Activated CD4-positive, alpha-beta T cell treated with anti-CD3 and anti-CD28 coated beads for 1 hour (primary cell): ENCODE measurements at regions not wholly inside any gene's neighbourhood (a gene's known extent, or its start where the extent isn't known, plus 50 kb on each side); places are given as distances from the start of the nearest gene placed in this dataset.
"Not testable (repeated sequence)": the region's sequence is repeated elsewhere in the genome, so short reads cannot be mapped to it uniquely, and the experiment has no call there.

ENCODE experiments used
- DNase-seq: peaks from one replicate; pipeline ENCODE4 v3.0.0-alpha.2; 2020

- DNase-seq, result no peak
Observed at GRCh38 chr3:124617177-124617576, 113.1 kb upstream of the UMPS start.

DNA sequence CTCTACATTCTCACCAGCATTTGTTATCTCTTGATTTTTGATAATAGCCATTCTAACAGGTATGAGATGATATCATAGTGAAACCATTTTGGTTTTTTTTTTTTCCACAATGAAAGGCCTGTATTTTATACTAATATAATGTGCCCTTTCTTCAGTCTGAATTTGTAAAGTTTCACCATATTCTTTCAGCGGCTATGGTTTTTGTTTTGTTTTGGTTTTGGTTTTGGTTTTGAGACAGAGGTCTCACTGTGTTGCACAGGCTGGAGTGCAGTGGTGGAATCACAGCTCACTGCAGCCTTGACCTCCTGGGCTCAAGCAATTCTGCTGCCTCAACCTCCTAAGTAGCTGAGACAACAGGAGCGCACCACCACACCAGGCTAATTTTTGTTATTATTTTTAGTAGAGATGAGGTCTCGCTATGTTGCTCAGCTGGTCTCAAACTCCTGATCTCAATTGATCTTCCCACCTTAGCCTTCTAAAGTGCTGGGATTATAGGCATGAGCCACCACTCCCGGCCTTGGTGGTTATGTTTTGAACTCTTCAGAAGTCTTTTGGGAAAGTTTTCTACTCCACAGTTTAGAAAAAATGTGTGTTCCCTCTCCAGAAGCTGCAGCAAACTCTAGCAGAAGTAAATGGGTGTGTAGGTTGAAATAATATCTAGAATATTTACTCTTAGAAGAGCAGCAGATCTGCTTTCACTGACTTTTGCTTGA, 110.2 kb upstream of the UMPS start:
- no peak for DNase-seq

GRCh38 chr3:124620600-124621063, 109.6 kb upstream of the UMPS start:
- peak; percentile 11 for DNase-seq

DNA sequence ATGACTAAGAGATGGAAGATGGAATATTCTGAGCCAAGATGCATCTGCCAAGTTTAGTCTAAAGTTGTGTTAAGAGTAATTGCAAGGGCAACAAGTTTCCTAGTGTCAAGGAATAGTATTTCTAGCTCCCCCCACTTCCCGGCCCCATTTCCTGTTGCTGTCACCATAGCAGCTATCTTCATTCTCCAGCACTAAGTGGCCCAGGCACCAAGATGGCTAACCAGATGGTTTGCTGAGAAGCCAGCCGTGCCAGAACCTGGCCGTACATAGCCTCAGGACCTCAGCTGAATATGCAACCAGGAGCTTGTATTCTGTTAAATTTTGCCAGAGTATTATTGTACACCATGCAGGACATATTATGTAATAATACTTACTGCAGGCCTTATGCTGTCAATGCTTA, 108.8 kb upstream of the UMPS start:
- DNase-seq, result no peak

GRCh38 chr3:124625074-124625473, 105.2 kb upstream of the UMPS start:
- DNase-seq, result no peak

- DNase-seq, result no peak
Observed at GRCh38 chr3:124627501-124627908, 102.7 kb upstream of the UMPS start.

- no peak for DNase-seq
Observed at GRCh38 chr3:124628863-124629262, 101.4 kb upstream of the UMPS start.

DNA sequence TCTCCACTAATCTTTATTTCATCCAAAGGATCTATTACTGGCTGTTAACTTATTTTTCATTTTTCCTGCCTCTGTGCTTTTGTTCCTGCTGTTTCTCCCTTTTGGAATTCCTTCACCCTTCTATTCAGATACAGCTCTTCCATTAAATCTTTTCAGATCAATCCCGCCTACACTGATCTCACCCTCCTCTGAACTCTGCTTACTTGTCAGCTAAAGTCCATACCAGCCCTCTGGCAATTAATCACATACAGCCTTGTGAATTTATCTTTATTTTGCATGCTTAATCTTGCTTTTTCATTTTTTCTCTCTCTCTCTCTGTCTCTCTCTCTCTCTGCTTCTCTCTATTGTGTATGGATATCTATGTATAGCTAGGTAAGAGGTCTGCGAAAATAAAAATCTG, 100.8 kb upstream of the UMPS start:
- DNase-seq, result no peak

DNA sequence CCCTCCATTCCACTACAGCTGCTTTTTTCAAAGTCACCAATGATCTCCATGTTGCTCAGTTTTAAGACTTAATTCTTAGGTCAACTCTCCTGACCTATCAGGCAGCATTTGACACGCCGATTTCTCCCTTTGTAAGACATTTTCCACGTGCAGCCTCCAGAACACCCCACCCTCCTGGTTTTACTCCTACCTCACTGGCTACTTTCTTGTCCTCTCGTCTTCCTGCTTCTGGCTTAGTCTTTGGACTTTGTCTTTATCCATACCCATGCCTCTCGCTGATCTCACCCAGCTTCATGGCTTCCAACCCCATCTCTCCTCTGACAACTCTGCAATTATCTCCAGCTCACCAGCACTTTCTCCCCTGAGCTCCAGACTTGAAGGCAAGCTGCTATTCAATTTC, 99.3 kb upstream of the UMPS start:
- DNase-seq, result no peak

DNA sequence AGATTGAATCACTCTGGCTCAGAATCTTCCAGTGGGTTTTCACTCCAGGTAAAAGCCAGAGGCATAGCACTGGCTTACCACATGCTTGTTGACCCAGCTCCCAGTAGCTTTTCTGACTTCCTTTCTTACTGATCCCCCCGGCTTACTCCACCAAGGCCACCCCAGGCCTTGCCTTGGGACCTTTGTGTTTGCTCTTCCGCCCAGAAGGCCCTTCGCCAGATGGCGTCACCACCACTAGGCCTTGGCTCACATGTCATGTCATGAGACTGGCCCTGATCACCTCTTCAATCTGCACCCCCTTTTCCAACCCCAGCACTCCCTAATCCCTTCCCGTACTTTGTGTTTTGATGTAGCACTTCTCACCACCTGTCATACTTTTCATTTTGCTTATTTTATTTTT, 98.5 kb upstream of the UMPS start:
- DNase-seq, result no peak

DNA sequence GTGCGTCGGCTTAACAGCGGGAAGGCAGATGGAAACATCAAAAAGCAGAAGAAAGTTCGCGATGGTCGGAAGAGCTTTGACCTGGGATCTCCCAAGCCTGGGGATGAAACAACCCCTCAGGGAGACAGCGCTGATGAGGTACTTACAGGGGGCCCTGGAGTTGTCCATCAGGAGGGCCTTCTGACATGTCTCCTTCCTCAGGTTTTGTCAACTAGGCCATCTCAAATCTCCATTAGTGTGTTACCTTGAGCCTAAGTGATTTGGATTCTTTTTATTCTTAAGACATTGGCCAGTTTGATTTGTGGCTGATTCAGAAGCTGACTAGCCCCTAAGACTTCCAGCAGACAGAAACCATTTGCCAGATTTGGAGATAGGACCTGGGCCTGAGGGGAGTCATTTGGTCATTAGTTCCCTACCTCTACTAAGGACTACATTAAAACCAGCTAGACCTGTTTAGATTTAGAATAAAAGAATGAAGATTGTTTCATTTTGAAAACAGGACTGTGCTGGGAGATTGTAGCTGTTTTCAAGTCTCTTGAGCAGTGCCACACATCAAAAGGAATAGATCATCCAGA, 97.6 kb upstream of the UMPS start:
- no peak for DNase-seq

GRCh38 chr3:124633524-124633923, 96.7 kb upstream of the UMPS start:
- no peak for DNase-seq

DNA sequence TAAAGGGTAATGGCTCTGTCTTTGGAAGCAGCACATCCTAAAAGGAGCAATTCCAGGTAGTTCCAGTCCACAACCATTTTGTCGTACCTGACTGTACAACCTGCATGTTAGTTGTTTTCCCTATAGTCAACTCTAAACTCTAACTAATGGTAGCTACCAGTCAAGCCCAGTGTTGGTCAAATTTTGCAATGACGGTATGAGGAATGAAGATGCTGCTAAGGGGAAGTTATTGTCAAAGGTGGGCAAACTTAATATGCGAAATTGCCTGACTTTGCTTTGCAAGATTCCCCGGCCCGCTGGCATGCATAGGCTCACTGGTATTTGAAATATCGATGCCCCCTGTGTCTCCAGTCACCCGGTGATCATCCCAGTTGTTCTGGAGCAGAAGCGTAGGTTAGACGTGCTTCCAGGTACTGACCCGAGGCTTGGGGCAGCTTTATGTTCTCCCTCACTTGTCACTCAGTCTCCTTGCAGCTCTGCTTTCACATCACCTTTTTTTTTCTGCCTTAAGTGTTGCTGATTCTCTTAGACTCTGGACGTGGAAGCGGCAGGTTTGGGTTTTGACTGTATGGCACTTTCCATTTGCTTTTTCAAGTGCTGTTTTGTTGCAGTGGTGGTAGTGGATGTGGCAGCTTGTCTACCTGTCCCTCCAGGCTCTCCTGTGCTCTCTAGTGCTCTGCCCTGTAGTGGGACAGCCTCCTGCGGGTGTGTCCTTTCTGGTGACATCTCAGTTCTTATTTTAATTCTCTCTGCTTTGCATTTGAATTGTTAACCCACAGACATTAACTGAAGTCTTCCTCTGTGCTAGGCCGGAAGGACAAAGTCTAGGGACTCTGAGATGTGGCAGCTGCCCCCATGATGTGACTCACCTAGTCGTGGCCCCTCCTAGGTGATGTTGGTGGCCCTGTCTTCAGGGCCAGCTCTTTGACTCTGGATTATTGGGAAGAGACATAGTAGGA, 95.8 kb upstream of the UMPS start:
- no peak for DNase-seq

- no peak for DNase-seq
Observed at GRCh38 chr3:124635169-124635539, 95.1 kb upstream of the UMPS start.

GRCh38 chr3:124636101-124636862, 94.0 kb upstream of the UMPS start:
- no peak for DNase-seq

DNA sequence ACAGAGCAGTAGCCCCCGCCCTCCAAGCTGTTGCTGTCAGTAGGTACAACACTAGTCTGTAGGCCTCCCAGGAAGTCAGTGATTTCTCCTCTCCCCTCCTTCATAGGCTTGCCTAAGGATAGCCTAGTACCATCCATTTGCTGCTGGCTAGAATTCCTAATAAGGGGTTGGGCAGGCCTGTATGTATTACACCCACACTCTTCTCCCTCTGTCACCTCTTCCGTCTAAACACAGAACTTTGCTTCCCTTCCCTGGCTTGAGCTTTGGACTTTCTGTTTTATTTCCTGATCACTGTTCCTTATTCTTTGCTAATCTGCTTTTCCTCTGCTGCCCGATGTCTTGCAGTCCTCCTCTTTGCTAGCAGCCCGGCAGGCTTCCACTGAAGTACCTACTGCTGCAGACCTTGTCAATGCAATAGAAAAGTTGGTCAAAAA, 93.4 kb upstream of the UMPS start:
- no peak for DNase-seq

DNA sequence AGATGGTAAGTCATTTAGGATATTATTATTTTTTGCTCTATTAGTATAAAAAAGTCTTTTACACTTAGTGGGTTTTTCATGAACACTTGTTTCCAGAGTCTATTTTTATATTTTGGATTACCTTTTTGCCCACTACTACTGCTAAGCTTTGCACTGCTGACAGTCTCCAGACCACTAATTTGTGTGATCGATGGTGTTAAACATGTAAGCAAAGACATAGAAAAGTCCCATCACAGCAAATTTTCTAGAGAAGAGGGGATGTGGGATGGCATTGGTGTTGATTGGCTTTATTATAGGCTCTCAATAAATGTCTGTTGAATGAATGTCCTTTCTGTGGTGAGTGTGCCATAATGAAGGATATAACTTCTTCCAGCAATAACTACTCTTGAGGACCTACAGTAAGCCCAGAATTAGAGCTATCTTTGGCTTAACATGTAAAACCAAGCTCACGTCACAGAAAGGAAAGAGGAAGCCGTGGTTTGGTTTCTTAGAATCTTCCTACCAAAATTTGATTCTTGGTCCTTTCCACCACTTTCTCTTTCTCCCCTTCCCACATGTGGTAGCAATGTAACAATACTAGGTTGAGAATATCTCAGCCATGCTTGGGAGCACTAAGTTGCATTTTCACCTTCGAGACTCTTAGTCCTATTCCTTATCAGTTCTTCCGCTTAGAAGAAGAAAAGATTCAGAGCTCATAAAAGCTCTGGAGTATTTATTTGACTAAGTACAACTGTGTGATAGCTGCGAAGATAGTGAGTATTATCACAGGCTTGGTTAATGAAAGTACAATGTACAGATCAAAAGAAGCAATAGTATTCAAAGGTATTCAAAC, 90.6 kb upstream of the UMPS start:
- no peak for DNase-seq

DNA sequence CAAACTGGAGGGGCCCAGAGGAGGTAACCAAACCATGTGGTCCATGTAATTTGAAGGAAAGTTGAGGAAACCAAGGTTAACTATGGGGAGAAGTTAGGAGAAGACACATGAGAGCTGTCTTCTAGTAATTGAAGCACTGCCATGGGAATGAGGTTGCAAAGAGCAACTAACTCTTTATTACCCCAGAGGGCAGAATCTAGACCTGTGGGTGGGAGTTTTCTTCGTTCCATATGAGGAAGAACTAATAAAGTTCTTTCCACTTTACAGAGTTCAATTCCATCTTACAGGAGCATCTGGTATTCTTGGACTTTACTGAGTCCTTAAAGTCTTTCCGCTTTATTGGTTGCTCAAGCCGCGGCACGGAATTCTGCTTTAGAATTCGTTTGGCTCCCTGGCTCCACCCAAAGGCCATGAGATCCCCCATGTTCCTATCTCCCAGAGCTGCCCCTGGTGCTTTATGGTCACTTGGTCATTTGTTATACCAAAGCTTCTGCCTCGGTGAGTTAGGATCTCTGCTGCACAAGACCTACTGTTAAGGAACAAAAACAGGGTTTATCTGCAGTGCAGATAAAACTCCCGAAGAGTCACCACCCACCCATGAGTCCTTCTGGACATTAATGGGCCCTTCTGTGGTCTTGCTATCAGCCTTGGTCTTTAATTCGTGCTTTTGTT, 89.5 kb upstream of the UMPS start:
- no peak for DNase-seq

DNA sequence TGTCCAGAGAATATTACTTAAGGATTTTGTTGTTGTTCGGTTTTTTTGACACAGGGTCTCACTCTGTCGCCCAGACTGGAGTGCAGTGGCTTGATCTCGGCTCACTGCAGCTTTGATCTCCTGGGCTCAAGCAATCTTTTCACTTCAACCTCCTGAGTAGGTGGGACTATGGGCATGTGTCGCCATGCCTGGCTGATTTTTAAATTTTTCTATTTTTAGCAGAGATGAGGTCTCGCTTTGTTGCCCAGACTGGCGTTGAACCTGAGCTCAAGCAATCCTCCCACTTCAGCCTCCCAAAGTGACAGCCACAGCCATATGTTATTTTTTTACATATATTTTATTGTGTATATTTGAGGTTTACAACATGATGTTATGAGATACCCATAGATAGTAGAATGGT, 86.8 kb upstream of the UMPS start:
- no peak for DNase-seq

DNA sequence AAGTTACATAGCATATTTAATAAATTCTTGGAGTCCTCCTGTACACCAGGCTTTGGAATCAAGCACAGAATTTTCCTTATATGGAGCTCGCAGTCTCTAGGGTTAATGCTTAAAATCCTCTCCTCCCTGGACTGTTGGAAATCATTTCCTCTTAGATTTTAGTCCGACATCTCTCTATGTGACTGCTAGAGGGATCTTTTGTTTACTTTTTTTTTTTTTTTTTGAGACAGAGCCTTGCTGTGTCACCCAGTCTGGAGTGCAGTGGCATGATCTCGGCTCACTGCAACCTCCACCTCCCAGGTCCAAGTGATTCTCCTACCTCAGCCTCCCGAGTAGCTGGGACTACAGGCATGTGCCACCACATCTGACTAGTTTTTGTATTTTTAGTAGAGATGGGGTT, 84.1 kb upstream of the UMPS start:
- DNase-seq, result not testable (repeated sequence)

DNA sequence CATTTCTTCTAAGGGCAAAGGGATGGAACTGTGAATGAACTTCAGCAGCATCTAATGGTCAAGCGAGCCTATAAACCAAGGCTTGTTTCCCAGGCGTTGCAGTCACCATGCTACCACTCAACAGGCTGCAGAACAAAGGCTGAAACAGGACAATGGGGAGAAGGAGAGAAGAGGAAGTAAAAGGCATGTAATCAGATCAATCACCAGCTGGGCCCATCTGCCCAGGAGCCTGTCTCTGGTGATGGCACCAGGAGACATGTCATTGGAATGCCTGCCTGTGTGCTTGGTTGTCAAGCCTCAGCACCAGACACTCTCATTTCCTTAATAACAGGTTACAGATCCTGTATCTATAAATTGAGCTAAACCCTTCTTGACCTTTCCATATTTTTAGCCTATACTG, 81.7 kb upstream of the UMPS start:
- DNase-seq, result no peak

DNA sequence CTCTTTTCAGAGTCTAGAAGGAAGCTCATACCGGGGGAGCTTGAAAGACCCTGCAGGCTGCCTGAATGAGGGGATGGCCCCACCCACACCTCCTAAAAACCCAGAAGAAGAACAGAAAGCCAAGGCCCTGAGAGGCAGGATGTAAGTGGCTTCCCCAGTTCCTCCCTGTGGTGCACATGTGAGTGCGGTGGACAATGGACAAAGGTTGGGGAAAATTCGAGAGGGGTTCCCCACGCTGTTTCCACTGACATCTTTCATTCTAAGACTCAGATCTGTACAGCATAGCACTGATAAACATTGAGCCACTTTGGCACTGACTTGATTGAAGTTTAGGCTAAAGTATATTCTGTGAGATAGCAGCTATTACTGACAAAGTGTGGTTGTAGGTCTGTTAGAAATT, 79.5 kb upstream of the UMPS start:
- DNase-seq, result no peak
